Calu3 (cell line): ENCODE measurements at regions not wholly inside any gene's neighbourhood (a gene's known extent, or its start where the extent isn't known, plus 50 kb on each side); places are given as distances from the start of the nearest gene placed in this dataset.
"Not testable (repeated sequence)": the region's sequence is repeated elsewhere in the genome, so short reads cannot be mapped to it uniquely, and the experiment has no call there.

Experiments
- BruUV-seq: library from RNA; stranded (reverse); fragments of 400-500 nt; replicated peaks from 2 replicates; lab custom pipeline; 2021; lab: Mats Ljungman, UMichigan
- CTCF ChIA-PET: fragments of 300-600 bp; sonication (Branson Sonifier 250); formaldehyde crosslinking; loops from one replicate; lab custom pipeline; 2022; ENCODE audit warnings: antibody characterized with exemption; lab: Charles Lee
- DNase-seq: peaks from one replicate; pipeline ENCODE4 v3.0.0; 2022
- H3K27ac Mint-ChIP-seq: one replicate; pipeline ENCODE4 v1.8.0; 2022; ENCODE audit warnings: mixed read lengths; ENCODE audit not compliant: unreplicated experiment
- H3K27me3 Mint-ChIP-seq: one replicate; pipeline ENCODE4 v1.8.0; 2022; ENCODE audit warnings: mixed read lengths; ENCODE audit not compliant: unreplicated experiment
- H3K36me3 Mint-ChIP-seq: one replicate; pipeline ENCODE4 v1.8.0; 2022; ENCODE audit warnings: mild to moderate bottlenecking, moderate library complexity, mixed read lengths; ENCODE audit not compliant: insufficient read depth, unreplicated experiment
- H3K4me1 Mint-ChIP-seq: one replicate; pipeline ENCODE4 v1.8.0; 2022; ENCODE audit warnings: mild to moderate bottlenecking, low read depth, mixed read lengths; ENCODE audit not compliant: unreplicated experiment
- H3K4me3 Mint-ChIP-seq: one replicate; pipeline ENCODE4 v1.8.0; 2022; ENCODE audit warnings: mild to moderate bottlenecking, low read depth, moderate library complexity, mixed read lengths; ENCODE audit not compliant: unreplicated experiment
- H3K9me3 Mint-ChIP-seq: one replicate; pipeline ENCODE4 v1.8.0; 2022; ENCODE audit warnings: low read depth, mixed read lengths; ENCODE audit not compliant: unreplicated experiment
- intact Hi-C: fragments of 100-400 bp; cut with micrococcal nuclease; formaldehyde crosslinking; loops from one replicate; pipeline ENCODE4 v1.10.0; 2022; ENCODE audit not compliant: unreplicated experiment
- TF ChIP-seq, protein P1 (sequence below): fragments of 200-600 bp; IDR thresholded peaks from one replicate; pipeline ENCODE4 v1.8.0; 2022; ENCODE audit warnings: antibody characterized with exemption; ENCODE audit not compliant: unreplicated experiment

DNA sequence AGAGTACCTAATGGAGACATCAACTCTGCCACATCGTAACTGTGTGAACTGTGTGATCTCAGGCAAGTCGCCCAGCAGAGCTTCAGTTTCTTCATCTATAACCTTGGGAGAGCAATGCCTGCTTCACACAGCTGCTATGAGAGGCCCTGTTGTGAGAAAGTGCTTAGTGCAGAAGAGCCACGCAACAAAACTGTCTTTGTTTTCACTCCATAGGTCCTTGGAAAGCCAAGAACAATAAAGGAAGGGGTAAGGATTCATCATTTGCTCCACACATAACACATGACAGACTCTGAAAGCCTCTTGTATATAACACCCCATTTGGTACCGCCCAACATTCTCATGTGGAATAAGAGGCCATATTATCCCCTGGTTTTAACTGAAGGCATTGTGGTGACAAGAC lies 231.9 kb upstream of the ISX start:
- Mint-ChIP-seq H3K4me3 (no peak overlapping the region), H3K27ac (no peak overlapping the region), H3K27me3 (no peaks in the 10 kb centered on the region), H3K9me3 (peaks cover 39% of the 10 kb centered on the region), H3K36me3 (no peaks in the 10 kb centered on the region), H3K4me1 (no peaks in the 10 kb centered on the region)
- intact Hi-C loops: no loop called here
- DNase-seq: no peak
- BruUV-seq: no TSS peak
- CTCF ChIA-PET: no interaction called here
- TF ChIP-seq, protein P1, sequence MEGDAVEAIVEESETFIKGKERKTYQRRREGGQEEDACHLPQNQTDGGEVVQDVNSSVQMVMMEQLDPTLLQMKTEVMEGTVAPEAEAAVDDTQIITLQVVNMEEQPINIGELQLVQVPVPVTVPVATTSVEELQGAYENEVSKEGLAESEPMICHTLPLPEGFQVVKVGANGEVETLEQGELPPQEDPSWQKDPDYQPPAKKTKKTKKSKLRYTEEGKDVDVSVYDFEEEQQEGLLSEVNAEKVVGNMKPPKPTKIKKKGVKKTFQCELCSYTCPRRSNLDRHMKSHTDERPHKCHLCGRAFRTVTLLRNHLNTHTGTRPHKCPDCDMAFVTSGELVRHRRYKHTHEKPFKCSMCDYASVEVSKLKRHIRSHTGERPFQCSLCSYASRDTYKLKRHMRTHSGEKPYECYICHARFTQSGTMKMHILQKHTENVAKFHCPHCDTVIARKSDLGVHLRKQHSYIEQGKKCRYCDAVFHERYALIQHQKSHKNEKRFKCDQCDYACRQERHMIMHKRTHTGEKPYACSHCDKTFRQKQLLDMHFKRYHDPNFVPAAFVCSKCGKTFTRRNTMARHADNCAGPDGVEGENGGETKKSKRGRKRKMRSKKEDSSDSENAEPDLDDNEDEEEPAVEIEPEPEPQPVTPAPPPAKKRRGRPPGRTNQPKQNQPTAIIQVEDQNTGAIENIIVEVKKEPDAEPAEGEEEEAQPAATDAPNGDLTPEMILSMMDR: no peak

DNA sequence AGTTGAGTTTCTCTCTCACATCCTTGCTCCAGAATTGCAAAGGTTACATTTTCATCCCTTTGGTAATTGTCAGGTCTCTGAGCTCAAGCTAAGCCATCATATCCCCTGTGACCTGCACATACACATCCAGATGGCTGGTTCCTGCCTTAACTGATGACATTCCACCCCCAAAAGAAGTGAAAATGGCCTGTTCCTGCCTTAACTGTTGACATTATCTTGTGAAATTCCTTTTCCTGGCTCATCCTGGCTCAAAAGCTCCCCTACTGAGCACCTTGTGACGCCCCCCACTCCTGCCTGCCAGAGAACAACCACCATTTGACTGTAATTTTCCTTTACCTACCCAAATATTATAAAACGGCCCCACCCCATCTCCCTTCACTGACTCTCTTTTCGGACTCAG lies 231.4 kb upstream of the ISX start:
- H3K36me3 Mint-ChIP-seq, DNase-seq, H3K4me1 Mint-ChIP-seq, intact Hi-C loops, H3K27me3 Mint-ChIP-seq, H3K27ac Mint-ChIP-seq, CTCF ChIA-PET, H3K4me3 Mint-ChIP-seq, BruUV-seq: not testable (repeated sequence)
- H3K9me3 Mint-ChIP-seq: peaks cover 42% of the 10 kb centered on the region

DNA sequence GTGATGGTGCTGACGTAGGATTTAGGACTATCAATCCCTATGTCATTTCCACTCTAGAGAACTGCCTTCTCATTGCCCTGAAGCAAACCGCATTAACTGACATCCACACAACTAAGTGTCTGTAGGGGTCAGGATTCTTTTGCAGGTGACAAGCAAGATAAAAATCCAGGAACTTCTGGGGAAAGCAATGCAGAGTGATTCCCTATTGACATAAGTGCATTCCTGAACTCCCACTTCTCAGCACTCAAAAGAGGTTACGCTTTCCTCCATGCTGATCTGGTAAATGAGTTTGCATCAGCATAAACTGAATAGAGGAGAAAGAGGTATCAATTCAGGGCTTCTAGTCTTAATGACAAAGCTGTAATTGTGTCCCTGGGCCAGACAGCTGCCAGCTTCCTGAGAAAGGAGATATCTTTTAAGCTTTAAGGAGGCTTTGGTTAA lies 224.6 kb upstream of the ISX start:
- no TSS peak for BruUV-seq
- no peak overlapping the region for H3K4me3 Mint-ChIP-seq
- intact Hi-C loops: no loop called here
- H3K27me3 Mint-ChIP-seq: no peaks in the 10 kb centered on the region
- H3K27ac Mint-ChIP-seq: no peak overlapping the region
- H3K9me3 Mint-ChIP-seq: peaks cover 29% of the 10 kb centered on the region
- H3K4me1 Mint-ChIP-seq: no peaks in the 10 kb centered on the region
- CTCF ChIA-PET: no interaction called here
- DNase-seq: no peak
- TF ChIP-seq, protein P1: no peak
- no peaks in the 10 kb centered on the region for H3K36me3 Mint-ChIP-seq

DNA sequence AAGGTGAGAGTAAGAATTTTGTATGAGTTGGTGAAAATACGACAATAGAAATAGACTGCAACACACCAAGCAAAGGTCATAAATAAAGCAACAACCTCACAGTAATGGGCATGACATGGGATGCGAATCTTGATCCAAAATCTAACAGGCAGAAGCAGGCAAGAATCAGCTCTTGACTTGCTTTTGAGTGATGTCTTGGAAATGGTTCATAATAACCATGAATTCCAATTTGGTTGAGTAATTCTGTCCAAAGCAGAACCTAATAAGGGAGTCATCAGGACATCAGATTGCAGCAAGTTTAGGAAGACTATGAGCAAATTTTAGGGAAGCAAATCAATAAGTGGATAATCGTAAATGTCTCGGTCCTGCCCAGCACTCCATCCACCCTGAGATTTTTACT lies 224.0 kb upstream of the ISX start:
- CTCF ChIA-PET: no interaction called here
- H3K36me3 Mint-ChIP-seq: no peaks in the 10 kb centered on the region
- no TSS peak for BruUV-seq
- H3K4me3 Mint-ChIP-seq: no peak overlapping the region
- no peaks in the 10 kb centered on the region for H3K4me1 Mint-ChIP-seq
- DNase-seq: no peak
- H3K9me3 Mint-ChIP-seq: peaks cover 27% of the 10 kb centered on the region
- TF ChIP-seq, protein P1: no peak
- H3K27ac Mint-ChIP-seq: no peak overlapping the region
- no peaks in the 10 kb centered on the region for H3K27me3 Mint-ChIP-seq
- intact Hi-C loops: no loop called here

DNA sequence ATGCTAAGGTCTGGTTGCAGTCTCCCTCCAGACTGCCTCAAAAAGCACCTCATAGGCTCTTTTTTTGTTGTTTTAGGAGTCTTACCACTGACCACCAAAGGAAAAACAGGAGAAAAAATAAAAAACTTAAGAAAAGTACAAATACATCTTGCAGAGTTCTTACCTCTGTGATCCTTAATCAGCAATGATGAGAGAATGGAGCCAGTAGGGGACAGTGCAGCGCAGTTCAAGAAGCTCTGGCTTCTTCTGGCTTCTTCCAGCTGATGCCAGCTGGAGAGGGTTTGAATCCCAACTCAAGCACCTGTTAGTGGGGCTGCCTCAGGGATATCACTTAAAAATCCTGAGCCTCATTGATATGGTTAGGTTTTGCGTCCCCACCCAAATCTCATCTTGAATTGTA lies 223.3 kb upstream of the ISX start:
- no TSS peak for BruUV-seq
- intact Hi-C loops: no loop called here
- DNase-seq: no peak
- Mint-ChIP-seq H3K4me3 (no peak overlapping the region), H3K4me1 (no peaks in the 10 kb centered on the region), H3K27ac (no peak overlapping the region), H3K9me3 (peaks cover 22% of the 10 kb centered on the region), H3K36me3 (no peaks in the 10 kb centered on the region), H3K27me3 (no peaks in the 10 kb centered on the region)
- TF ChIP-seq, protein P1: no peak
- CTCF ChIA-PET: no interaction called here

DNA sequence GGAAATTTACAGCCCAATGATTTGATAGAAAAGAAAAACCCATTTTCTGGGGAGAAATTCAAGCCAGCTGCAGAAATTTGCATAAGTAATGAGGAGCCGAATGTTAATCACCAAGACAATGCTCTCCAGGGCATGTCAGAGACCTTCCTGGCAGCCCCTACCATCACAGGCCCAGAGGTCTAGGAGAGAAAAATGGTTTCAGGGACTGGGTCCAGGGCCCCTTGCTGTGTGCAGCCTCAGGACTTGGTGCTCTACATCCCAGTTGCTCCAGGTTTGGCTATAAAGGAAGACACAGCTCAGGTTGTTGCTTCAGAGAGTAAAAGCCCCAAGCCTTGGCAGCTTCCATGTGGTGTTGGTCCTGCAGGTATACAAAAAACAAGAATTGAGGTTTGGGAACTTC lies 222.2 kb upstream of the ISX start:
- H3K36me3 Mint-ChIP-seq, H3K4me3 Mint-ChIP-seq, H3K27ac Mint-ChIP-seq, H3K27me3 Mint-ChIP-seq, intact Hi-C loops, H3K4me1 Mint-ChIP-seq, CTCF ChIA-PET, BruUV-seq, DNase-seq: not testable (repeated sequence)
- H3K9me3 Mint-ChIP-seq: peaks cover 14% of the 10 kb centered on the region
